ENCODE measurements at regions not wholly inside any gene's neighbourhood (a gene's known extent, or its start where the extent isn't known, plus 50 kb on each side); places are given as distances from the start of the nearest gene placed in this dataset.

DNA sequence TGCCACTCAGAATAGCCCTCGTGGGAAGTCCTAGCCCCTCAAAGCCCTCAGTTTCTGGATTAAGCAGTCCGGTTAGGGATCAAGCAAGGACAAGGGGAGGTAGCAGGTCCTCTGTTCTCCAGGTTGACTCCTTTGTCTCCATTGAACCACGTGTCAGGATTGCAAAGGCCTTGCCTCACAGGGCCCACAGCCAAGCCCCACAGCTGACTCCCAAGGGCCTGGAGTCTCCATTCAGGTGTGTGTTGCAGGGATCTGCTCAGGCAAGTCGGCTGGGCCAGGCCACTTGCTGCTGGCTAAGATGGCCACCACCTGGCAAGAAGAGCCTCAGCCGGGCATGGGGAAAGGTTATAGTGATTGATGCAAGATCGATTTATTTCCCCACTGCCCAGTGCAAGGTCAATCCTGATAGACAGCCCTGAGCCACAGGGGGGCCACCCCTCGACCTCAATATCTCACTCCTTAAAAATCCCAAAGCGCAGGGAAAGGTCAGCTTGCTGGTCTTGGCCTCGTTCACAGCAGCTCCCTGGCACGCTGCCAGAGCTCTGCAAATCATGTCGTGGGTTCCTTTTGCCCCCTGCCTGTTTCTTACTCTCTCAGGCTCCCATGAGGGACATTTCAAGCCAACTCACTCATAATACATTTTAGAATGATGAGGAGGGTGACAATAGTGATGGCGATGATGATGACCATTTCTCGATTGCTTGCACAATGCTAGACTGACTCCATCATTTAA is 75.9 kb downstream of the EDN3 start:
- DNase-seq (ENCODE audit: low read depth in 4 of 4, low spot score in 3 of 4): no peak

DNA sequence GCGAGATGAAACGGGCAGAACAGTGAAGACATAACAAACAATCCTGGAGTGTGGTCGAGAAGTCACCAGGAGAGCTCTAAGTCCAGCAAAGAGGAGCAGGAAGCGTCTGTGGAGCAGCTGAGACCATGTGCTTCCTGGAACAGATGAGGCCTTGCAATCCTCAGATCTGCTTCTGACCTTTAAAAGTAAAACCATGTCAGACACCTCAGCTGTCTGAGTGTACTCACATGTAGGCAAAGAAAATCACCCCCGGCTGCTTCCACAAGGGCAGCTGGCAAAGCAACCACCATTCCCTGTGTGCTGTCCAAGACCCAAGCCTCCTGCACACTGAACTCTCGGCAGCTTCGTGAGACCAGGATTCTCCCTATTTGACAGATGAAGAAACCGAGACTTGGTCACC is 76.6 kb downstream of the EDN3 start:
- no peak for DNase-seq (ENCODE audit: low read depth in 4 of 4, low spot score in 3 of 4)

DNA sequence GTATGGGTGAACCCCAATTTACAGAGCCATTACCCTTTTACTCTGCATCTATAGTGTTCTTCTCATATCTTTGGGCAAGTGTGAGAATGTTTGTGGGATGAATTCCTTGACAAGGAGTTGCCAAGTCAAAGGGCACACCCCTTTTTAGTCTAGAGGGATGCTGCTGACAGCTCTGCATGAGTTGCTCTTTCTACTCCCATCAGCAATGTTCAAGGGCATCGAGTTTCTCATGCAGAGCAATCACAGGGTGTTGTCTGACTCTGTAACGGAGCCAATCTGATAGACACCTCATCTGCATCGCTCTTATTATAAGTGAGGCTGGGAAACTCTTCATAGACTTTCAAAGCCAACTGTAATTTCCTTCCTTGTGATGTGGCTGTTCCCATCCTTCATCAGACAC is 77.4 kb downstream of the EDN3 start:
- DNase-seq (ENCODE audit: low read depth in 4 of 4, low spot score in 3 of 4): no peak

DNA sequence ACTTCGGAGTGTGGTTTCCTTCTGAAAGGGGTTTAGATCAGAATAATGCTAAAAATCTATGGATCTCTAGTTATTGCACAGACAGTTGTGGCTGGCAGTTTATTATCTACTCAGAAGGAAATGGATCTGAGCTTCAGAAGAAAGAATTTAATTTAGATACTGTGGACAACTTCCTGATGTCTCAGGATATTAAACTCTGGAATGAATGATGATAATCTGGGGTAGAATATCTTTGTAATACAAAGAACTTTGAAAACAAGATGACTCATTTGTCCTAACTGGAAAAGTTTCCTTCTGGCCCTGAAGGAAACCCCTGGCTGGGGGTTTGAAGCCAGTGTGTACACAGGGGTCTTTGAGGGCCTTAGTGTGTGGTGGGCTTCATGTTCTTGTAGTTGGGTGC is 78.0 kb downstream of the EDN3 start:
- no peak for DNase-seq (ENCODE audit: low read depth in 4 of 4, low spot score in 3 of 4)

DNA sequence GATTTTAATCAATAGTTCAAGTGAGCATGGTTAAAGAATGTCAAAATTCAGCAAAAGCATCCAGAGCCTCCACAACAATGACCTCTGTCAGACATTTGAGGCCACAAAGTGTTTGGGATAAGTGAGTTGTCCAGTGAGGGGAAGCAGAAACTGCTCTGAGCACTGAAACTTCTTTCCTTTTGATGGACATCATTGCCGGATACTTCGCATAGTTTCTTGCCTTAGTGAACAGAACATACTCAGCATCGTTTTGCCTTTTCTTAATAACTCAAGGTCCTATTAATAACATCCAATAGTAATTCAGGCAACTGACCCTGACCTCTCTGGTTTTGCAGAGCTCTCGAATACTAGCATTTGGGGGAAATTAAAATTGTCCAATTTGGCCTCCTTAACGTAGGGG is 78.6 kb downstream of the EDN3 start:
- no peak for DNase-seq (ENCODE audit: low read depth in 4 of 4, low spot score in 3 of 4)

DNA sequence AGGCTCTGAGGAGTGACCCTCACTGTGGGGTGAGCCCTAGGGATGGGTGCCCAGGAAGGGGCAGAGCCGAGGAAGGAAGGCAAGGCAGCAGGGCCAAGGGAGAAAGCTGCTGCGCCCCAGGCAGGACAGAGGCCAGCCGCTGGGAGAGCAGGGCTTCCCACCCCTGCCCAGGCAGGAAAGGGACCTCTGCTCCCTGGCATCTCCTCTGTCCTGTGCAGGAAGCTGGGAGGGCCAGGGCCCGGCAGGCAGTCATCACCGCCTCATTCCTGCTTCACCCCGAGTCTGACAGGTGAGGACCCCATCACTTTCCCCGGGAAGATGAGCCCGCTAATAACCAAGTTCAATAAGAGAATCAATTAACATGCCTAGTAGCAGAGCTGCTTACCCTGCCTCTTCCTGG is 81.3 kb downstream of the EDN3 start:
- no peak for DNase-seq (ENCODE audit: low read depth in 4 of 4, low spot score in 3 of 4)

DNA sequence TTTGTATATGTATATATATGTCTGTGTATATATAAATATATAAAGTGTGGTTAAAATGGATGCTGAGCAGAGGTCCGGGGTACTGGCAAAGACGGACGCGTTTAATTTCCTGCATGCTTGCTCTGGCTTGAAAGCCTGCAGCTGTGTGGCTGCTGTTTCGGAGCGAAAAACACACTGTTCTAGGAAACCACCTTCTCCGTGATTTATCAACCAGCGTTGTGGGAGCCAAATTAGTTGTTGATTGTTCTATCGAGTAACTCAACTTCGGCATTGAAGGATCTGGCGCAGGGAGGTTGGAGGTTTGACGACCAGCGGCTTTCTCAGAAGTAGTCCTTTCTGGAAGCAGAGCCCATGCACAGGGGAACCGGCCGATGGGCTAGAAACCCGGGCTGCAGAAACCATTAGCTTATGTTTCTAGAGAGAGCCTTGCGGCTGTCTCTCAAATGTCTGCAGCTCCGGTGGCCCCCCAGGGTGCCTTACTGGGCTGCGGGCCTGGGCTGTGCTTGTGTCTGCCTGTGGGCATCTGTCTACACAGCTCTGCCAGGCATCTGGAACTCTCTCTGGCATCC is 81.8 kb downstream of the EDN3 start:
- no peak for DNase-seq (ENCODE audit: low read depth in 4 of 4, low spot score in 3 of 4)

DNA sequence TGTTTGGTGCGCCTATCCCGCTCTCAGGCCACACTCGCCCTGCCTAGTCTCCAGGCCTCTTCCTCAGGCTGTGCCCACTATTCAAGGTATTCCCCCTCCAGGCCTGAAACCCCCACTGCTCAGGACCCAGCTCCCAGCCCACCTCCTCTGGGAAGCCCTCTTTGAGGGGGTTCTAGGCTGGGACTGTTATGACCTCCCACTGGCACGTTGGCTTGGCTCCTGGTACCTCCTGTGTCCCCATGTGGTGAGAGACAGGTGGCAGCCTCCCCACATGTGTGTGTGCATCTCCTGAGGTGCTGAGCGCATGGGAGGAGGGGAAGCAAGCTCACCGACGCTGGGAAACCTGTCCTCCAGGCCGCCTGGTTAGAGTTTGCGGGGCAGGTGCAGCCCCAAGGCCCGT is 82.5 kb downstream of the EDN3 start:
- DNase-seq (ENCODE audit: low read depth in 4 of 4, low spot score in 3 of 4): no peak

DNA sequence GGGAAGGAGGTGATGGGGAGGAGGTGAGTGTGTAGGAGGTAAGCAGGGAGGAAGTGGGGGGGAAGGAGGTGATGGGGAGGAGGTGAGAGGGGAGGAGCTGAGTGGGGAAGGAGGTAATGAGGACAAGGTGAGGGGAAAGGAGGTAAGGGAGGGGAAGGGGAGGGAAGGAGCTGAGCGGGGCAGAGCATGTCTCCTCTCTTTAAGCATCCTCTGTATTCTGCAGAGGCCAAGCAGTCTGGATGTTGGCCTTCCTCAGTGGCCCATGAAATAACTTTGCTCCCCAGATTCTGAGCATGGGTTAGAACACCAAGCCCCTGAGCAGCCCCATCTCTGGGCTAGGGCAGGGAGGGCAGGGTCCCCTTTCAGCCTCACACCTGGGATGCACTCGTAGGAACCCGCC is 84.6 kb downstream of the EDN3 start:
- no peak for DNase-seq (ENCODE audit: low read depth in 4 of 4, low spot score in 3 of 4)

DNA sequence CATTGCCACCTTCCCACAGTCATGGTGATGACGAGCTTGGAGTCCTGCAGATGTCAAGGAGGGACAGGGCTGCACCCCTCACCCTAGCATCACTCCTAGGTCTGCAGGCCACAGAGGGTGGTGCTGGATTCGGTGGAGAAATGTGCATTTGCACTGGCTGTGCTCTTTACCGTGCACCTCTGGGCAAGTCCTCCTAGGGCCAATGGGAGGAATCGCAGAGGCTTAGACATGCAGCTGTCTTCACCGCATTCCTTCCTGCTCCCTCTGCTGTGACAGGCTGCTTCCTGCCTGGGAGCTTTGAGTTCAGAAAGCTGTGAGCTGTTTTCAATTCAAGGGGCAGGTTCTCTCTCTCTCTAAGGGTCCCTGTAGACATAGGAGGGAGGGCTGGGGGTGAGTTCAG is 85.1 kb downstream of the EDN3 start:
- no peak for DNase-seq (ENCODE audit: low read depth in 4 of 4, low spot score in 3 of 4)

DNA sequence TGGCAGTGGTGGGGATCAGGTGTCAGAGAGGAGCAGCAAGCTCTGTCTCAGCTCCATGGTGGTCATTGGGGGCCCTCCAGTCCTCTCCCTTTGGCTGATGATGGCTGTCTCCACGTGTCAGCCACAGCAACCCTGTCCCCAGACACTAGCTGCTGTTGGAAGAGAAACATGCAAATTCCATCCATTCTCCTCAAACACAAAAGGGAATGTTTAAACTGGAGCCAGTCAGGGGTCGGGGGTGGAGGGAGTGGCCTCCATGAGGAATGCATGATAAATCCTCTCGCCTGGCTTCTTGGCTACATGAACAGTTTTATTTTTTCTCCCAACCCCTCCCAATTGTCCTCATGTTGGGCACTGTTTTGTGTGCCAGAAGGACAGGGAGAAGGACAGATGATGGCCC is 86.4 kb downstream of the EDN3 start:
- no peak for DNase-seq (ENCODE audit: low read depth in 4 of 4, low spot score in 3 of 4)

DNA sequence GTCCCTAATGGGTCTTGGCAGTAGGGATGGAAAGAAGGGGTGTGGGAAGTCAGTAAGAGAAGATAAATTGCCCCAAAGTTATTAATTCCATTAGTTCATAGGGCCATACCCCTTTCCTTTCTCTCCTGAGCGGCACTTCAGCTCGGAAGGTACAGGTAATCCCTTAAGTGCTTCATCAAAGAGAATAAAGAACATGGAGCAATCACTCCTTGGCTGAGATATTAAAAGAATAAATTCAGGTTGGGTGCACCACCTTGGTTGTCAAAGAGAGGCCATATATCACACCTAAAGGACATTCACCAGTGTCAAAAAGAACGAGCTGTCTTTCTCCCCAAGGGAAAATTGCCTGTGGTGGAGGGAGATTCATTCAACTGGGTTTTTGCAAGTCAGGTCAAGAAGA is 87.5 kb downstream of the EDN3 start:
- no peak for DNase-seq (ENCODE audit: low read depth in 4 of 4, low spot score in 3 of 4)

DNA sequence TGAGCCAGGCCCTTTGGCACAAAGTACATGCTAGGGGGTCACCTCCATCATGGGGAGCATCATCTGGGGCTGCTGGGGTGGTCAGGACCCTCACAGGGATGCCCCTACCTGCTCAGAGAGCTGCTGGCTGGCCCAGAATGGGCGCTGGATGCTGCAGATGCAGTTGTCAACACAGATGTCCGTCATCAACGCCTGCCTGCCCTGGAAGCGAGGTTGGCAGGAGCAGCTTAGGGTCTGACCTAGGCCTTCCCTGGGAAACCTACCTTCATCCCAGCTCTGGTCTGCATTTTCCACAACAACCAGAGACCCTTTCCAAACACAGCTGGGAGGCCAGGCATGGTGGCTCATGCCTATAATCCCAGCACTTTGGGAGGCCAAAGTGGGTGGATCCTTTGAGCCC is 88.0 kb downstream of the EDN3 start:
- no peak for DNase-seq (ENCODE audit: low read depth in 4 of 4, low spot score in 3 of 4)

DNA sequence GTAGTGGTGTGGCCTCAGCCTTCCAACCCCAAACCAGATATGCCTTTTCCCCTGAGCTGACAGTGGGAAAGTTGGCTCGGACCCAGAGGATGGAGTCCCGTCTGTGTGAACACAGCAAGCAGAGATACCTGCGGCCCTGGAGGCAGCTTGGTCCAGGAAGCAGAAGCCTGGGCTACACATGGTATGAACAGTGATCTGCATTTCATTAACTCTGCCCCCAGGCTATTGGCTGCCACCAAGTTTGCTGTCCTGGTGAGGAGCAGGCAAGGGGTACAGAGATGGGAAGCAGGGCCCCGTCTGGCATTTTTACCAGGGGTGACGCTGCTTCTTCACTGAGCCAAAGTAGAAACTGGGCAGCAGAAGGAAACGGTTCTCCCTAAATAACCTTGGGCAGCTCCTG is 90.0 kb downstream of the EDN3 start:
- no peak for DNase-seq (ENCODE audit: low read depth in 4 of 4, low spot score in 3 of 4)

DNA sequence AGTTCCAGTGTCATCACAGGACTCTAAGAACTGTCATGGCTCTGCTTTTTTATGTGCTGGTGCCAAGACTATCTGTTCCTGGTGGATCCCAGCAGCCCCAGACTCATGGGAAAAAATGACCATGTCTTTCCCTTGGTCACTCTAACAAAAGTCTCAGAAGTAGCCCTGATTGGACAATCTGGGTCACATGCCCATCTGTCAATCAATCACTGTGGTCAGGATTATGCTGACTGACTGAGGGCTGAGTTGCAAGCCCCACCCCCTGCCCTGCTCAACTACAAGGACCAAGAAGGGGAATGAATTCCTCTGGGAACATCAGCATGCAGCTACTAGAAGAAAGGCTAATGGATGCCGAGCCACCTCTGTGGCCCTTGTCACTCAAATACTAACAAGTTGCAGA is 91.6 kb downstream of the EDN3 start:
- DNase-seq (ENCODE audit: low read depth in 4 of 4, low spot score in 3 of 4): no peak

DNA sequence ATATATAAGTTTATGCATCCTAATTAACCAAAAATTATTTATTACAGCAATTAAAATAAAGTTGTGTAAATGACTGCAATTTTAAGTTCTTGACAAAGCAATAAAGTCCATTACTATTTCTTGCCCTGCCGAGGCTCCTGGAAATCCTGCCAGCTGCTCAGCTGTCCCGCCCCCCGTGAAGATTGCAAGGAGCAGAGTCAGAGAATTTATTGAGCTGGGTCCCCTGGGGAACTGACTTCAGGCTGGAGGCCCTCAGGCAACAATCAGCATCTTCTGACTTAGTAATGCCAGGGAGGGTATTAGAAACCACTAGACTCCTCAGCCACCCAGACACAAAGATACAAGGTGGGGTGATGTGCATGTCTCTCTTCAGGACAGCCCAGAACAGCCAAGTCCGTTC is 92.3 kb downstream of the EDN3 start:
- no peak for DNase-seq (ENCODE audit: low read depth in 4 of 4, low spot score in 3 of 4)

DNA sequence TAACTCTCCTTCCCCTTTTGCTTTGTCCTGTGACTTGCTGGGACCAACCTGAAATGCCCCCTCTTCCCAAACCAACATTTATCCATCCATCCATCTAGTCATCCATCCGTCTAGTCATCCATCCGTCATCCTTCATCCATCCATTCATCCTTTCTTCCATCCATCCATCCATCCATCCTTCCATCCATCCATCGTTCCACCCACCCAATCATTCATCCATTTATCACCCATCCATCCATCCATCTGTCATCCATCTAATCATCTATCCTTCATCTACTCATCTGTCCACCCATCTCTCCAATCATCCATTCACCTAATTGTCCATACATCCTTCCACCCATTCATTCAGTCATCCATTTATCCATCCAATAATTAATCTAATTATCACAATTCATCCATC is 92.7 kb downstream of the EDN3 start:
- DNase-seq (ENCODE audit: low read depth in 4 of 4, low spot score in 3 of 4): no peak

DNA sequence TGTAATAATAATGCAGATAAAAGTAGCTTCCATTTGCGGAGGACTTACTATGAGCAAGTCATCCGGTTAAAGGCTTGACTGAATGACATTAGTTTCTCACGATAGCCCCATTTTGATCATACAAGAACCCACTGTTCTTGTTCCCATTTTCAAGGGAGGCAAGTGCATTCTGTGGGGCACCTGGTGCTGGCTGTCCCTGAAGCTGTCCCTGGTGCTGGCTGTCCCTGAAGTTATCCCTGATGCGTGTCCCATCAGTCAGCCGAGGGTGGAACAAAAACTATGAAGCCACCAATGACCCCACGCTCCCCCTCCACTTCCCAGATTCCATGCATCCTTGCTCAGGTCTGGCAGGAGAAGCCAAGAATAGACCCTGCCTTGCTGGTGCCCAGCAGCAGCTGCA is 95.3 kb downstream of the EDN3 start:
- DNase-seq (ENCODE audit: low read depth in 4 of 4, low spot score in 3 of 4): no peak

DNA sequence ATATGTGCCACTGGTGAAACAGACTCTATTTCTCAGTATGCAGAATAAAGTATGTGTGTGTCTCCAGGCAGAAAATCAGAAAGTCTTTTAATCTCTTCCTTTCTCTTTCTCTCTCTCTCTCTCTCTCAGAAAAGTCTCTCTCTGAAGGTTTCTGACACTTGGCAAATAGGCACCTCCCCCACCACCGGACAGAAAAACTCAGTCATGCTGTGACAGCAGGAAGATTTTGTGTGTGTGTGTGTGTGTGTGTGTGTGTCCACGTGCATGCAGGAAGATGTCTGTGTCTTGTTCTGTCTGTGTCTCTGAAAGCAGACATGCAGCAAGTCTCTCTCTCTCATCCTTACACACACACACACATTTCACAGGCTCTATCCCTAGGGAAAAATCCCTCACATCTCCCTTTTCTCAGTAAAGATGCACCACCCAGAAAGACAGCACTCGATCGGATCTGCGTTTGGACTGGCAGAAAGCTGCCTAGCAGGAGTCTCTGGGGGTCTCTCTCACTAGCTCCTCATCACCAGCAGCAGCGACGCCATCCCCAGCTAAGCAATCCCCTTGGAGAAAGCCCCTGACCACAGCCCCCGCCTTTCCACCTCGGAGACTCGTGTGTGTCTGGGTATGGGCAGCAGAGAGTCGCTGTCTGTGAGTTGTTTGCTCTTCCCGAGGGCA is 98.3 kb downstream of the EDN3 start:
- no peak for DNase-seq (ENCODE audit: low read depth in 4 of 4, low spot score in 3 of 4)

DNA sequence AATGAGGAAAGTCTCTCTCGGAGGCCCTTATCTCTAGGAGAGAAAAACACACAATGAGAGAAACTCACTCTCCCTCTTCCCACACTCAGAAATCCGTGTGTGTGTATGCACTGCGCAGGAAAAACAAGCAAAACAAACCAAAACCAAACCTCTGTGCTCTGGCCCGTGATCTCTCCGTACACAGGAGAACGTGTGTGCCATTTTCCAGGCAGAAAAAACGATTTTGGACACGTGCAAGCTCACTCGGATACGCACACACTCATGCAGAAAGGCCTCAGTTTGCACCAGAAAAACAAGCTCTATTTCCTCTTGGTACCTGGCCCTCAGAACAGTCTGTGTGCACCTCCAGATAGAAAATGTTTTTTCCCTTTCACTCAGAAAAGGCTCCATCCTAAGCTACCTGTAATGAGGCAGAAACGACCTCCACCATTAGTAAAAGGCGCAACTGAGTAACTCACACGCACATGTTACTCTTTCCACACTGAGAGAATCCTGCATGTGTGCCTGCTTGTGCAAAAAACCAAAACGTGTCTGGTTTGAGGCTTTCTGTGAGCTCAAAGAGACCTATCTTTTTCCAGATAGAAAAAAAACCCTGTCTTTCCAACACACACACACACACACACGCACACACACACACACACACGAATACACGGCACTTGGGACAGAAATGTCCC is 99.2 kb downstream of the EDN3 start:
- no peak for DNase-seq (ENCODE audit: low read depth in 4 of 4, low spot score in 3 of 4)

DNA sequence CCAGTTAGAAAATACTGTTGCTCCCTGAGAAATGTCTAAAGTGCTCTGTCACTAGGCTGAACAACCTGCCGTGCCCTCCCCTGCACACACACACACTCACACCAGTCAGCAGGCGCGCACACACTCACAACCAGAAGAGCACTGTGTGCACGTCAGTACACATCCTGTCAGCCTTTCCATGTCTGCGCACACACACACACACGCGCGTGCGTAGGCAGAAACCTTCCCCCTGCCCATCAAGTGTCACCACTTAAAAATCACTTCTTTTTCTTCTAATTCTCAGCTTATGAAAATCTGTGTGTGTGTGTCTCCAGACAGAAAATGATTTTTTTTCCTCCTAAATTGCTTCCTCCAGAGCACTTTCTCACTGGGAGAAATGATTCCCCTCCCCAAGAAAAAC is 100.3 kb downstream of the EDN3 start:
- DNase-seq (ENCODE audit: low read depth in 4 of 4, low spot score in 3 of 4): no peak

DNA sequence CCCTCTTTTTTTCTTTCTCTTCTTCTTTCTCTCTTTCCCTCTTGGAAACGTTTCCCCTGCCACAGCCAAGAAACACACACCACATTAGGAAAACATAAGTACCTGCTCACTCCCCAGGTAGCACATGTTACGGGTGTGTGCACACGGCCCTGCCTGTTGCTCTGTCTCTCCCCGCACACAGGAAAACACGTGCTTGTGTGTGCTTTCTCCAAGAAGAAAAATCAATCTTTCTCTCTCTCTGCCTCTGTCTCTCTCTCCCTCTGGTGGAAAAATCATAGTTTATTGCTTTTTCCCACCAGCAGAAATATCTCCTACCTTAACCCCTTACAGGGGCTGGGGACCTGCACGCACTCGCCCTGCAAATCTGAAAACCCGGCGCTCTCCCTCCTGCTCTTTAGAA is 102.3 kb downstream of the EDN3 start:
- no peak for DNase-seq (ENCODE audit: low read depth in 4 of 4, low spot score in 3 of 4)

Measured in left renal pelvis (tissue), 4 donors.